ENCODE measurements at regions not wholly inside any gene's neighbourhood (a gene's known extent, or its start where the extent isn't known, plus 50 kb on each side); places are given as distances from the start of the nearest gene placed in this dataset.

- H3K27ac ChIP-seq (ENCODE audit: low read length), result no peak overlapping the region
- no peaks in the 10 kb centered on the region for H3F3A ChIP-seq (ENCODE audit: insufficient read depth, low read length, poor library complexity, severe bottlenecking)
- no peaks in the 10 kb centered on the region for H4K20me1 ChIP-seq (ENCODE audit: insufficient read depth)
- no peaks in the 10 kb centered on the region for H3K36me3 ChIP-seq (ENCODE audit: insufficient read depth, low read length)
- no peak overlapping the region for H3K9ac ChIP-seq (ENCODE audit: low read length)
- no peak for TF ChIP-seq TAF1 (IDR thresholded peaks at IDR 0.05; ENCODE audit: low read depth)
- TF ChIP-seq POLR2AphosphoS5 (IDR thresholded peaks at IDR 0.05), result no peak
- TF ChIP-seq EZH2 (IDR thresholded peaks at IDR 0.05; ENCODE audit: borderline replicate concordance, insufficient read depth, low read length, poor library complexity, severe bottlenecking), result no peak
- TF ChIP-seq, protein P1, sequence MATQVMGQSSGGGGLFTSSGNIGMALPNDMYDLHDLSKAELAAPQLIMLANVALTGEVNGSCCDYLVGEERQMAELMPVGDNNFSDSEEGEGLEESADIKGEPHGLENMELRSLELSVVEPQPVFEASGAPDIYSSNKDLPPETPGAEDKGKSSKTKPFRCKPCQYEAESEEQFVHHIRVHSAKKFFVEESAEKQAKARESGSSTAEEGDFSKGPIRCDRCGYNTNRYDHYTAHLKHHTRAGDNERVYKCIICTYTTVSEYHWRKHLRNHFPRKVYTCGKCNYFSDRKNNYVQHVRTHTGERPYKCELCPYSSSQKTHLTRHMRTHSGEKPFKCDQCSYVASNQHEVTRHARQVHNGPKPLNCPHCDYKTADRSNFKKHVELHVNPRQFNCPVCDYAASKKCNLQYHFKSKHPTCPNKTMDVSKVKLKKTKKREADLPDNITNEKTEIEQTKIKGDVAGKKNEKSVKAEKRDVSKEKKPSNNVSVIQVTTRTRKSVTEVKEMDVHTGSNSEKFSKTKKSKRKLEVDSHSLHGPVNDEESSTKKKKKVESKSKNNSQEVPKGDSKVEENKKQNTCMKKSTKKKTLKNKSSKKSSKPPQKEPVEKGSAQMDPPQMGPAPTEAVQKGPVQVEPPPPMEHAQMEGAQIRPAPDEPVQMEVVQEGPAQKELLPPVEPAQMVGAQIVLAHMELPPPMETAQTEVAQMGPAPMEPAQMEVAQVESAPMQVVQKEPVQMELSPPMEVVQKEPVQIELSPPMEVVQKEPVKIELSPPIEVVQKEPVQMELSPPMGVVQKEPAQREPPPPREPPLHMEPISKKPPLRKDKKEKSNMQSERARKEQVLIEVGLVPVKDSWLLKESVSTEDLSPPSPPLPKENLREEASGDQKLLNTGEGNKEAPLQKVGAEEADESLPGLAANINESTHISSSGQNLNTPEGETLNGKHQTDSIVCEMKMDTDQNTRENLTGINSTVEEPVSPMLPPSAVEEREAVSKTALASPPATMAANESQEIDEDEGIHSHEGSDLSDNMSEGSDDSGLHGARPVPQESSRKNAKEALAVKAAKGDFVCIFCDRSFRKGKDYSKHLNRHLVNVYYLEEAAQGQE (IDR thresholded peaks at IDR 0.05; ENCODE audit: borderline replicate concordance), result no peak
- TF ChIP-seq MXI1 (conservative IDR thresholded peaks at IDR 0.05; ENCODE audit: poor library complexity, severe bottlenecking), result no peak
- TF ChIP-seq SMC3 (conservative IDR thresholded peaks at IDR 0.05; ENCODE audit: poor library complexity), result no peak
- no peak for TF ChIP-seq EP300 (conservative IDR thresholded peaks at IDR 0.05; ENCODE audit: poor library complexity, severe bottlenecking)
- no peak for TF ChIP-seq CTCF (IDR thresholded peaks at IDR 0.05; ENCODE audit: poor library complexity, severe bottlenecking)
- no peak for TF ChIP-seq RAD21 (conservative IDR thresholded peaks at IDR 0.05)
- H3K4me2 ChIP-seq (ENCODE audit: low read length), result no peak overlapping the region
- H2AFZ ChIP-seq (ENCODE audit: low read depth, low read length), result no peak overlapping the region
- H3K9me2 ChIP-seq (ENCODE audit: insufficient read depth, low read length), result no peaks in the 10 kb centered on the region
- H3K4me3 ChIP-seq (ENCODE audit: low read length), result no peak overlapping the region
- no peaks in the 10 kb centered on the region for H3K9me3 ChIP-seq (ENCODE audit: low read length)
- no peaks in the 10 kb centered on the region for H3K79me2 ChIP-seq (replicated peaks; ENCODE audit: insufficient read depth, low read length)
- no peaks in the 10 kb centered on the region for H3K27me3 ChIP-seq (ENCODE audit: insufficient read depth, low read depth, low read length)
Measured at GRCh38 chr1:78728359-78728758, 78.7 kb downstream of the IFI44 start.

DNA sequence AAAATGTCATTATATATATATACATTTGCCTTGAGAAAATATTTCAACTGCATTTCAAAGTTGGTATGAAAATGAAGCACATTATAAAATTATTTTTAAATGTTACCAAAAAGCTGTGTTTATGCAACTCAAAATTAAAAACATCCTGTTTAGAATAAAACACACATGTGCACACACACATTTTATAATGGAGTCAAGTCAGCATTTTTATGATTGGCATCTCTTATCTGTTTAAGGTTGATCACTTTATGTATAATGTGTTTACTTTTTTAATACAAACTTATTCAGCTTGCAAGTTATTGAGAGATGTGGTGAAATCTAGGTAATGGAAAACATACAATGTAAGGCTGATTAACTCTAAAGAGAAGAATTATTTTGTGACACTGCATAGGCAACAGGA lies 80.4 kb downstream of the IFI44 start:
- H3K9ac ChIP-seq (ENCODE audit: low read length), result no peak overlapping the region
- H3K4me2 ChIP-seq (ENCODE audit: low read length), result no peak overlapping the region
- H4K20me1 ChIP-seq (ENCODE audit: insufficient read depth), result no peaks in the 10 kb centered on the region
- no peaks in the 10 kb centered on the region for H3K36me3 ChIP-seq (ENCODE audit: insufficient read depth, low read length)
- no peaks in the 10 kb centered on the region for H3K9me3 ChIP-seq (ENCODE audit: low read length)
- no peaks in the 10 kb centered on the region for H3K27me3 ChIP-seq (ENCODE audit: insufficient read depth, low read depth, low read length)
- no peaks in the 10 kb centered on the region for H3F3A ChIP-seq (ENCODE audit: insufficient read depth, low read length, poor library complexity, severe bottlenecking)
- no peak overlapping the region for H2AFZ ChIP-seq (ENCODE audit: low read depth, low read length)
- TF ChIP-seq SMC3 (conservative IDR thresholded peaks at IDR 0.05; ENCODE audit: poor library complexity) (no peak), MXI1 (conservative IDR thresholded peaks at IDR 0.05; ENCODE audit: poor library complexity, severe bottlenecking) (no peak), TAF1 (IDR thresholded peaks at IDR 0.05; ENCODE audit: low read depth) (no peak), EP300 (conservative IDR thresholded peaks at IDR 0.05; ENCODE audit: poor library complexity, severe bottlenecking) (no peak), RAD21 (conservative IDR thresholded peaks at IDR 0.05) (no peak), EZH2 (IDR thresholded peaks at IDR 0.05; ENCODE audit: borderline replicate concordance, insufficient read depth, low read length, poor library complexity, severe bottlenecking) (no peak), CTCF (IDR thresholded peaks at IDR 0.05; ENCODE audit: poor library complexity, severe bottlenecking) (no peak), POLR2AphosphoS5 (IDR thresholded peaks at IDR 0.05) (no peak)
- TF ChIP-seq, protein P1 (IDR thresholded peaks at IDR 0.05; ENCODE audit: borderline replicate concordance), result no peak
- H3K79me2 ChIP-seq (replicated peaks; ENCODE audit: insufficient read depth, low read length), result no peaks in the 10 kb centered on the region
- no peaks in the 10 kb centered on the region for H3K9me2 ChIP-seq (ENCODE audit: insufficient read depth, low read length)
- H3K27ac ChIP-seq (ENCODE audit: low read length), result no peak overlapping the region
- no peak overlapping the region for H3K4me3 ChIP-seq (ENCODE audit: low read length)
